LNCaP clone FGC (cell line): ENCODE measurements at regions not wholly inside any gene's neighbourhood (a gene's known extent, or its start where the extent isn't known, plus 50 kb on each side); places are given as distances from the start of the nearest gene placed in this dataset.

Source experiments
- DNase-seq: peaks from one replicate; pipeline ENCODE4 v3.0.0-alpha.2; 2011; ENCODE audit warnings: low read depth
- H3K4me3 ChIP-seq: 2 replicates; pipeline ENCODE4 v1.5.1; 2011; ENCODE audit warnings: mild to moderate bottlenecking, low read depth, low read length, control low read depth
- CTCF ChIP-seq: IDR thresholded peaks from 2 replicates; pipeline ENCODE4 v1.5.1; 2012; ENCODE audit warnings: mild to moderate bottlenecking; ENCODE audit not compliant: control insufficient read depth, insufficient read depth; ENCODE audit errors: extremely low read depth

GRCh38 chr3:174636451-174636850, 222.7 kb upstream of the NAALADL2 start:
- DNase-seq = no peak
- no peak overlapping the region for H3K4me3 ChIP-seq
- TF ChIP-seq CTCF = no peak

- H3K4me3 ChIP-seq = no peak overlapping the region
- no peak for TF ChIP-seq CTCF
- DNase-seq = no peak
Observed at GRCh38 chr3:174639406-174639805, 219.7 kb upstream of the NAALADL2 start.

GRCh38 chr3:174639970-174640369, 219.2 kb upstream of the NAALADL2 start:
- no peak for DNase-seq
- no peak for TF ChIP-seq CTCF
- no peak overlapping the region for H3K4me3 ChIP-seq

GRCh38 chr3:174640932-174641331, 218.2 kb upstream of the NAALADL2 start:
- no peak for DNase-seq
- no peak overlapping the region for H3K4me3 ChIP-seq
- no peak for TF ChIP-seq CTCF

- no peak for DNase-seq
- no peak for TF ChIP-seq CTCF
- H3K4me3 ChIP-seq = no peak overlapping the region
Observed at GRCh38 chr3:174644287-174644686, 214.8 kb upstream of the NAALADL2 start.

GRCh38 chr3:174651951-174652350, 207.2 kb upstream of the NAALADL2 start:
- DNase-seq = no peak
- H3K4me3 ChIP-seq = no peak overlapping the region
- no peak for TF ChIP-seq CTCF

GRCh38 chr3:174659511-174659910, 199.6 kb upstream of the NAALADL2 start:
- no peak overlapping the region for H3K4me3 ChIP-seq
- DNase-seq = no peak
- TF ChIP-seq CTCF = no peak
